Stimulated activated CD4-positive, alpha-beta T cell treated with anti-CD3 and anti-CD28 coated beads, Interleukin-12 subunit alpha, Interleukin-12 subunit beta, amount 100 ng/mL, for 48 hours (primary cell): ENCODE measurements at regions not wholly inside any gene's neighbourhood (a gene's known extent, or its start where the extent isn't known, plus 50 kb on each side); places are given as distances from the start of the nearest gene placed in this dataset.
"Not testable (repeated sequence)": the region's sequence is repeated elsewhere in the genome, so short reads cannot be mapped to it uniquely, and the experiment has no call there.

Experiments
- DNase-seq, 3 donors: peaks; one replicate each; pipeline ENCODE4 v3.0.0-alpha.2; 2020; ENCODE audit warnings: low read depth in 2 of 3, low spot score in 1 of 3

DNA sequence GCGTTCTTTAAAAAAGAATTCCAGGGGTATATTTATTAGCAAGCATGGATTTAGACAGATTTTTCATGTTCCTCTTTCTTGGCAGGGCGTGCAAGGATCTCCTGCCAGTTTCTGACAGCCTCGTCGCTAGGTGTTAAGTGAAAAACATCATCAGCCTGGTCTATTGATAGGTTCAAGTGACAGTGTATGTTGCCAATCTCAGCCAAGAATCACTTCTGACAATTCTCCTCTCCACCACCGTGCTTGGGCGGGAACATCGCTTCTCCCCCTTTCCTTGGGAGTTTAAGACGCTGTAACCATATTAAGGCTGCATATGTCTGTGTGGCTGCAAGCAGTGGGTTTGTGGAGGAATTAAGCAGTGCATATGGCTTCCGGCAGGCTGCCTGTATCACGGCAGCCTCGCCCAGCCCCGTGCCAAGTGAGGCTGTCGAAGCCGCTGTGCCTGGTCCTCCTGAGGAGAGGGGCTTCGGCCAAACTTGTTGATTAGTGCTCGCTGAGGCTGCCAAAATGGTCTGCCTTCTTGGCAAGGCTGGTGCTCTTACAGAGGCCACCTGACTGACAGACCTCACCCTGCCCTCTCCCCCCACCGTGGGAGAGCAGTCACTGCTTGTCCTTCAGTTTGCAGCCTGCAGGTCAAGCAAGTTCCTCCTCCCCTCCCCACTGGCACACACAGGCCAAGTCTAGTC, 132.2 kb upstream of the MPHOSPH6 start:
- no peak for DNase-seq

DNA sequence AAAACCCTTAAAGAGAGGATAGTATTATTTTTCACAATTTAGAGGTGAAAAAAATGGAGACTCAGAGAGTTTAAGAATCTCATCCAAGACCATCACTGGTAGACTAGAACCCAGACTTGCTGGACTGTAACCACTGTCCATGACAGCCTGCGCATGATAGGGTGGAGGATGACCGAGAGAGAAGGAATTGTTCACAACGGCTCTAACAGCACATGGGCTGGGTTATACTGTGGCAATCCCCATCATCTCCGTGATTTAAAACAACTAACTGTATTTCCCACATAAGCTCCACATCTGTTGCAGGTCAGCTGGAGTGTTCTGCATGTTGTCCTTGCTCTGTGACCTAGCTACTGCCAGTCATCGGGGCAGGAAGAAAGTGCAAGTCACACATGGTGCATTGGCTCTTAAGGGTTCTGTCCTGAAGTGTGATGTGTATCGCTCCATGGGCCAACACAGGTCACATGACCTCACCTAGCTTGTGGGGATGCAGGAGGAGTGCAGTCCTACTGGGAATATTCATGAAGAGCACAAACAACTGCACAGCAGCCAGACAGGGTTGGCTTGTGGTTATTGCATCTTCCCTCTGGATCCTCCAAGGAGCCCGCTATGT, 131.2 kb upstream of the MPHOSPH6 start:
- DNase-seq, result no peak

DNA sequence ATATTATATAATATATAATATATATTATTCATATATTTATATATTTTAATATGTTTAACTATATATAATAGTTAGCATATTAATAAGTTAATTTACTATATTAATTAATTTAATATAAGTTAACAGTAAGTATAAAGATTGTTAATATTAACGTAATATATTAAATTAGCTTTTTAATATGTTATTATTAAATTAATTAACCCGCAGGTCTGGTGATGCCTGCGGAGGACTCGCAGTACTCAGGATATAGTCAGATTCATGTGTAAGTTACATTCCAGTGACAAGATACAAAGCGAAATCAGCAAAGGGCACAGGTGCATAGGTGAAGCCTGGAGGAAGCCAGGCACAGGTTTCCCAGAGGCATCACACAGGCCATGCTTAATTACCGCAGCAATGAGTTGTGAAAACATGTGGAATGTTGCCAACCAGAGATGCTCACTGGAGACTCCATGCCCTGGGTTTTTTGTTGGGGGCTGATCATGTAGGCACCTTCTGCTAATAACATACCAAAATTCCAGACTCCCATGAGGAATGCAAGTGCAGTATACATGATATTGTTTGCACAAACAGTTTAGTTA, 130.4 kb upstream of the MPHOSPH6 start:
- DNase-seq, result no peak

DNA sequence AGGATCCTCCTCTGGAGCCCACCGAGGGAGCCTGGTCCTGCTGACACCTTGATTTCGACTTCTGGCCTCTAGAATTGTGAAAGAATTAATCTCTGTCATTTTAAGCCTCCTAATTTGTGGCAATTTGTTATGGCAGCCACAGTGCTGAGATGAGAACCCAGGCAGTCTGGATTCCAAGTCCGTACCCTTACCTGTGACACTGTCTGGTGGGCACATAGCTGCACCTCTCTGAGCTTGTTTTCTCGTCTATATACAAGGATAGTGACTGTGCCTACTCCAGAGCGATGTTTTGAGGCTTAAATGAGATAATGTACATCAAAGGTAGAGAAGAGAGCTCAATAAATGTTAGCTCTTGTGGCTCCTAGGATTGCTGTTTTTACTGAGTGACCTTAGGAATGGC, 128.4 kb upstream of the MPHOSPH6 start:
- DNase-seq, result no peak

DNA sequence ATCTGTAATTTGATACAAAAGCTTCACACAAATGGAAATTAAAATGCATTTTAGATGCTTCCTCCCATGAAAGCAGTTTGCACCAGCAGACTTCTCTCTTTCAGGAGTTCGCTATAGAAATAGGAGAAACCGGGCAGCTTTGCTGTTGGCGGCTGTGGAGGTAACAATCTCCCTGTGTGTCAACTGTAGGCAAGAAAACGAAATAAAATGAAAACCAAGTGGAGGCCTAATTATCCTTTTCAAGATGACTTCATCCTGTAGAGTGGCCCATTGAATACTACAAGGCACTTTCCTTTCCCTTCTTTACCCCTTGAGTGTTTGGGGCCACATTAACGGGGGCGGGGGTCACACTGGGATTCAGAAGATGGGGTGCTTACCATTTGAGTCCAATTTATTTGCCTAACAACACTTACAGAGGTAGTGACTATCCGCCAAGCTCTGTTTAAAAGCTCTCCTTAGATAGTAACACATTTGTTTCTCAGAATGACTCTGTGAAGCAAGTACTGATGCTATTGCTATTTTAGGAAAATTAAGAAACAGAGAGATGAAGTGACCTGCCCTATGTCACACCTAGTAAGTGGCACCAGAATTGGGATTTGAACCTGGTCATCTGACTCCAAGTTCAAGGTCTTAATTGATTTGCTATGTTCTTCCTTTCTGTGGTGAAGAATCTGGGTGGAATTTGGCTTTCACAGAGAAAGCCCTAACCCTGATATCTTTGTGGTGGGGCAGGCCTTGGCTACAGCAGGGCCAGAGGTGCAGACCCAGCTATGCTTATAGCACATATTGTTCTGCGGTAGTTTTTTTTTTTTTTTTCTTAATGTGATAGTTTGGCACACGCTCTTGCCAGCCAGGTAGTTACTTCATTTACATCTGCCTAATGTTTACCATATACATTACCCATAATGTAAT, 125.5 kb upstream of the MPHOSPH6 start:
- no peak for DNase-seq

DNA sequence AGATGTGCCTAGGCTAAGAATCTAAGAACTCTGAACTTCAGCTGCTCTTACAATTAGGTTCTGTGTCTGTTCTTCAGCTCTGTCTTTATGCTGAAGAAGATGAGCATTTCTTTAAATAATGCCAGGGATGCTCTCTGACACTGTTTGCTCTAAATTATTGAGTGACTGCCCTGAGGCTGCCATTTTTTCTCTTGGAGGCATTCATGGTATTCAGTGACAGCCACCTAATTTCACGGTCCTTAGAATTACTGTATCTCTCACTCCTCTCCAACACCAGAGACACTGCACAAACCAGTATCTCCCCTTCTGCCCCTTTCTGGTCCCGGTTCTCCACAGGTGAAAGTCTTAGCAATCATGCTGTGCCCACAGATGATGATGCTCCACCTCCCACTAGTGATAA, 123.6 kb upstream of the MPHOSPH6 start:
- DNase-seq, result no peak

DNA sequence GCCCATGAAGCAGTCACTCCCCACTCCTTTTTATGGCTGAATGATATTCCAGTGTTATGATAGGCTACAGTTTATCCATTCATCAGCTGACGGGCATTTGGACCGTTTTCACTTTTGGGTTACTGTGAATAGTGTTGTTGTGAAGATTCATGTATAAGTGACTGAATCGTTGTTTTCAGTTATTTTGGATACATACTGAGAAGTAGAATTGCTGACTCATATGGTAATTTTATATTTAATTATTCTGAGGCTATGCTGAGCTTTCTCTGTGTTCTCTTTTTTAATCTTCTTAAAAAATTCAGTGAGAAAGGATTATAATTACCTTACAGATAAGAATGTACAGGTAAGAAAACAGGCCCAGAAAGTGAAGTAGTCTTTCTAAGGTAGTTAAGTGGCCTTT, 117.9 kb upstream of the MPHOSPH6 start:
- no peak for DNase-seq

DNA sequence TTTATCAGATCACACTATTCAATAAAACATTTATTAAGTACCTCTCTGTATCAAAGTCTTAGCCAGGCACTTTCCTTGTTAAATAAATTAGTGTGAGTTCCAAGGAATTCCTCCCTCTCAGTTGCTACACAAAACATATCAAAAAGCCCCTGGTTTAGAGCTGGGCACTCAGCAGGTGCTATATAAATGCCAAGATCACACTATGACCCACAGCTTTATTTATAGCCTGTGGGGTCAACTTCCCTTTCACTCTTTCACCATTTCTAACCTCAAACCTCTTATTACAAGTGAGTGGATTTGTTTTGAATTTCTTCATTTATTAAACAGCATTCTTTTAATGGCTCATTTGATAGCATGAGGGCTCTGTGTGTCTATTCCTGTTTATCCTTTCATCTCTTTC, 112.6 kb upstream of the MPHOSPH6 start:
- DNase-seq, result no peak

DNA sequence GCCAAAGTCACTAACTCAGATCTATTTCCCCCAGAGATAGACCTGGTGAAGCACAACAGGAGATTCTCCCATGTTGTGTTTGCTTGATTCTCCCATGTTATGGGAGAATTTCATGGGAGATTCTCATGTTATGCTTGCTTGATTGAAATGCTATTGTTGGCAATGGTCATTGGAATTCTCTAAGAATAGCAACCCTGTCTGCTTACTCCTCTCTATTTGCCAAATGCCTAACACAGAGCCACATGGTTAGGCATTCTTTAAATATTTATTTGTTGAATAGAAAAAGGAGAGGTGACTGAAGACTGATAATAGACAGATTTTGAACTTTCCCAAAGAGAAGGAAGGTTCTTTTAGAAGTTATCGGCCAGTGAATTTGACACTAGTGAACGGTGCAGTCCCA, 111.5 kb upstream of the MPHOSPH6 start:
- no peak for DNase-seq

DNA sequence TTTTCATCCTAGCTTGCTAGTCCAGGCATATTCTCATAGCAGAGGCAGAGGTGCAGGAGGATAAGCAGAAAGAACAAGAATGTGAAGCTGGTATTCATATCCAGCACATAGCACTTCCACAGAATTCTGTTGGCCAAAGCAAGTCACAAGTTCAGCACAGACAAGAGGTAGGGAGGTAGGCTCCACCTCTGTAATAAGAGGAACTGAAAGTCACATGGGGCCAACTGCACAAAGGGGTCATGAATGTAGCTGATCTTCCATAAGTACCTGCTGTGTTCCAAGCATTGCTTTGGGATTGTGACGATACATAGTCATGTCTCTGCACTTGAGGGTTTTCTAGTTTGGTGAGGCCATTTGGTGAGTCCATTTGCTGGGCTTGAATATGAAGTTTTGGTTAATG, 110.8 kb upstream of the MPHOSPH6 start:
- no peak for DNase-seq

DNA sequence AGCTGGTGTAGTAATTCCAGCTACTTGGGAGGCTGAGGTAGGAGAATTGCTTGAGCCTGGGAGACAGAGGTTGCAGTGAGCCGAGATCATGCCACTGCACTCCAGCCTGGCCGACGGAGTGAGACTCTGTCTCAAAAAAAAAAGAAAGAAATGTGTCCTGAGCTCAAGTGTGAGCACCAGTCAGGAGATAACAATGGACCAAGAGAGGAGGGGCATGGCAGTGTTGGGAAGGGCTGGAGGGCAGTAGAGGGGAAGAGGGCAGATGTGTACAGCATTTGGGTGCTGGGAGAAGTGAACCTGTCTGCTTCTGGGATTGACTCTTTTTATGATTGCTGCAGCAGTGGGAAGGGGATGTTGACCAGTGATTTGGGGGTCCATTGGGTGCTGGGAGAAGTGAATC, 105.3 kb upstream of the MPHOSPH6 start:
- DNase-seq, result not testable (repeated sequence)

DNA sequence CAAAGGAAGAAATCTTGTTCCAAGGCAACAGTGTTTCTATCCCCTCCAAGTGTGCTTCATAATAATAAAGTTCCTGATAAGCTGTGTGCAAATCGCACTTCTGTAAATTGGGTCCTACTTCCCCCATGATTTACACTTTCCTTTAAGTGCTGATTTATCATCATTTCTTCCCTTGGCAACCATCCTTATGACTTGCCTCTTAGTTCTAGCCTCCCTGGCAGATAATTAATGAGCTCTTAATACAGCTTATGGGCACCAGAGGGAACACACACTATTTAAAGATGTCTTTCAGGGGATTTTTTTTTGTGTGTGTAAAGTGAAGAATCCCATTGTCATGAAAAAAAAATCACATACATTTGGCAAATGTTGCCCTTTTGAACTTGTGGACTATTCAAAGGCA, 101.6 kb upstream of the MPHOSPH6 start:
- no peak for DNase-seq

DNA sequence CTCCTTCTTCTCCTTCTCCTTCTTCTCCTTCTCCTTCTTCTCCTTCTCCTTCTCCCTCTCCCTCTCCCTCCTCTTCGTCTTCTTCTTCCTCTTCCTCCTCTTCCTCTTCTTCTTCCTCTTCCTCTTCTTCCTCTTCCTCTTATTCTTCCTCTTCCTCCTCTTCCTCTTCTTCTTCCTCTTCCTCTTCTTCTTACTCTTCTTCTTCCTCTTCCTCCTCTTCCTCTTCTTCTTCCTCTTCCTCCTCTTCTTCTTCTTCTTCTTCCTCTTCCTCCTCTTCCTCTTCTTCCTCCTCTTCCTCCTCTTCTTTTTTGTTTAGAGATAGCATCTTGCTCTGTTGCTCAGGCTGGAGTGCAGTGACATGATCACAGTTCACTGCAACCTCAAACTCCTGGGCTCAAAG, 97.7 kb upstream of the MPHOSPH6 start:
- not testable (repeated sequence) for DNase-seq

DNA sequence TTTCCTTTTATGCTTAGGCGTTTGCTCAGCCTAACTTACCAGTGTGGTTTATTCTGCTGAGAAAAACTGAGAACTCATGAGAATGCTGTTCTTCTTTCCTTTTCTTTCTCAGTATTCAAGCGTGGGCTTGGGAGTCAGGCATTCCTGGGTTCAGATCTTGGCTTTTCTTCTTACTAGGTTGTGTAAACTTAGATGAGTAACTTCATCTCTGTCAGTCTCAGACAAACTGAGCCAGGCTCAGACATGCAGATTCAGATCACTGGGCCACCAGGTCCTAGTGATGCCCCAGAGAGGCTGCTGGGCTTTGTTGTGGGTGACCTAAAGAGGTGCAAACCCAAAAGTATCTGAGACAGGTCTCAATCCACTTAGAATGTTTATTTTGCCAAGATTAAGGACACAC, 95.8 kb upstream of the MPHOSPH6 start:
- DNase-seq, result no peak

DNA sequence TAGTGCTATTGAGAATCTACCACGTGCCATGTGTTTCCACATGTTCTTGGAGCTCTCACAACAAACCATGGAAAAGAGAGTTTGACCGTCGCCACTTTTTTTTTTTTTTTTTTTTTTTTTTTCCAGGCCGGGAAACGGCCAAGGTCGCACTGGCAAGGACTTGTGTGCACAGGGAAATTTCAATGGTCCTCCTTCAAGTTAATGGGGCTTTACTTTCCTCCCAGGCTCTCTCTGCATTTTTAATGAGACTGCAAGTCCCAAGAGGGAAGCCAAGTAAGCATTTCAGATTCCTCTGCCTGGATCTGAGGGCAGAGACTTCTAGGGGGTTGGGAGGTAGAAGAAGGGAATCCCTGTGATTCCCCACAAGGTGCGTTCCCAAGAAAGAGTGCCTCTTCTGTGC, 94.7 kb upstream of the MPHOSPH6 start:
- DNase-seq, result no peak

DNA sequence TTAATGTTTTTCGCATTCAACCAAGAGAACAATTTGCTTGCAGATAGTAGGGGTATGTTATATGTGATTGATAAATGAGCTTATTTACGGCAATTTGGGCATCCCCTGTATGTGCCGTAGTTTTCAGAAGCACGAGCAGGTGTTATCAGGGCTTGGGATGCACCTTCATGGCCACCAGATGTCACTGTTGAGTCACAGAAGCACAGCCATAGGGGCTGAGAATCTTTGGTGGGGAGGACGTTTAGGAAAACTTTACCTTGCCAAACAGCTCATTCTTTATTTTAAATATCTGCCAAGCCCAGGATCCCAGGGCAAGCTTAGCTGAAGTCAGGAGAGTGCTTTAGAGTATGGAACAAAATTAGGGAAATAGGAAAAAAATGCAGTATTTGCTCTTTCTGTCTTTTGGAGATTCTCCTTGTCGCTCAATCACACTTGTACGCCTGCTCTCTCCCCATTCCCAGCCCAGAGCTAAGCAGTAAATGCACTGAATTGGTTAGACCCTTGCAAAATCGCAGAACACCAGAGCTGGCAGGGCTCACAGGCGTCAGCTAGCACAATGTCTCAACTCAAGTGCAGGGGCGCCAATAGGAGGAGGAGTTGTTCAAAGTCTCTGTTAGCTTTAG, 93.6 kb upstream of the MPHOSPH6 start:
- peak; percentile 17 to 36 (median 23) for DNase-seq

DNA sequence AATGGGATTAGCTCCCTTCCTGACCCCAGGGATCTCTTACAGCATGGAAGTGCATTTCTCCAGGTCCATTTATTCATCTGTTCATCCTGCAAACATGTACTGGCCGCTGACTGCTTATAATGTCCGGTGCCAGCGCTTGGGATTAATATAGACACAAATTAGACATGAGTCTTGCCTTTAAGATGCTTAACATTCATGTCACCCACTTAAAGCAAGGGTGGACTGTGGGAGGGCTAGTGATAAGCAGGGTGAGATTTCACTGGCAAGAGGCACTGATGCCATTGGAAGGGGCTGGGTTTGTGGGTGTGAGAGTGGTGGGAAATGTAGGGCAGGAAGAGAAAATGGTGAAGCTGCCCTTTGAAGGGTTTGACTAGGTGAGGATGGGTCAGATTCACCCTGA, 92.2 kb upstream of the MPHOSPH6 start:
- no peak for DNase-seq

DNA sequence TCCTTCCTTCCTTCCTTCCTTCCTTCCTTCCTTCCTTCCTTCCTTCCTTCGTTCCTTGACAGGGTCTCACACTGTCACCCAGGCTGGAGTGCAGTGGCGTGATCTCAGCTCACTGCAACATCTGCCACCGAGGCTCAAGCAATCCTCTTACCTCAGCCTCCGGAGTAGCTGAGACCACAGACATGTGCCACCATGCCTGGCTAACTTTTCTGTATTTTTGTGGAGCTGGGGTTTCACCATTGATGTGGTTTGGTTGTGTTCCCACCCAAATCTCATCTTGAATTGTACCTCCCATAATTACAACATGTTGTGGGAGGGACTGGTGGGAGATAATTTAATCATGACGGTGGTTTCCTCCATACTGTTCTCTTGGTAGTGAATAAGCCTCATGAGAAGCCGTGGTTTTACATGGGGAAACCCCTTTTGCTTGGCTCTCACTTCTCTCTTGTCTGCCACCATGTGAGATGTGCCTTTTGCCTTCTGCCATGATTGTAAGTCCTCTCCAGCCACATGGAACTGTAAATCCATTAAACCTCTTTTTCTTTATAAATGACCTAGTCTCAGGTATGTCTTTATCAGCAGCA, 90.3 kb upstream of the MPHOSPH6 start:
- no peak for DNase-seq

DNA sequence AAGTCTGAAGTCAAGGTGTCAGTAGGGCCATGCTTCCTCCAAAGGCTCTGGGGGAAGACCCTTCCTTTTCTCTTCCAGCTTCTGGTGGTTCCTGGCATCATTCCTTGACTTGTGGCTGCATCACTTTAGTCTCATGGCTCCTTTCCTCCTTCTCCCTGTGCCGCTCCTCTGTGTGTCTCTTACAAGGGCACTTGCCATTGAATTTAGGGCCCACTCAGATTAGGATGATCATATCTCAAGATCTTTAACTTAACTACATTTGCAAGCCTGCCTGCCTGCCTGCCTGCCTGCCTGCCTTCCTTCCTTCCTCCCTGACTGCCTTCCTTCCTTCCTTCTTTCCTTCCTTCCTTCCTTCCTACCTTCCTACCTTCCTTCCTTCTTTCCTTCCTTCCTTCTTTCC, 89.7 kb upstream of the MPHOSPH6 start:
- DNase-seq, result no peak

DNA sequence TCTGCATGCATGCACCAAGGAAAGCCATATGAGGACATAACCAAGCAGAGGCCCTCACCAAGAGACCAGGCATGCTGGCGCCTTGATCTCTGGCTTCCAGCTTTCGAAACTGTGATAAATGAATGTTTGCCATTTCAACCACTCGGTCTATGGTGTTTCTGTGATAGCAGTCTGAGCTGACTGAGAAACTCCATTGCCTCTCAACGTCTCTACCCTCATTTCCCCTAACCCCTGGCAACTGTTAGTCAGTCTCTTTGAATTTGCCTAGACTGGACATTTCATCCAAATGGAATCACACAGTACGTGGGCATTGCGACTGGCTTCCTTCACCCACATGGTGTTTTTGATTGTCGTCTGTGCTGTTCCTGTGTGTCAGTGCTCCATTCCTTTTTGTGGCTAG, 88.0 kb upstream of the MPHOSPH6 start:
- no peak for DNase-seq

DNA sequence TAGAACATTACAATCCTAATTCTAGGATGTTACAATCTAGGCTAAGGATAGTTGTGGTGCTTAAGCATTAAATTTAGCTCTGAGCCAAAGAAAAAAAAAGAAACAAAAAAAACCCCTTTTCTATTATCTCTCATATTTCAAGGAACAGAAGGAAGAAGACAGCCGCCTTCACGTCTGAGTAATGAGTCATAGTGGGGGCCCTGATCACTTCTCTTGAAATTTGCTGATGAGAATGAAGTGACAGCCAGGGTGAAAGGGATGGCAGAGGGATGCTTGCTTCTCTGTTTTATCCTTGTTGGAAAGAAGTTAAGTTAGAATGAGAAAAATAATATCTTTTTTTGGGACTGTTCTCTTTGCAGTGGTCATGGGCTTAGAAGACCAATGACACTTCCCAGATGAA, 82.6 kb upstream of the MPHOSPH6 start:
- no peak for DNase-seq
